Mucosa of rectum (tissue), 2 donors: ENCODE measurements at regions not wholly inside any gene's neighbourhood (a gene's known extent, or its start where the extent isn't known, plus 50 kb on each side); places are given as distances from the start of the nearest gene placed in this dataset.

Experiments used
- H3K27ac ChIP-seq, 2 donors: one replicate each; pipeline ENCODE4 v1.7.0; 2013; ENCODE audit warnings: inconsistent platforms in 2 of 2, low read depth in 2 of 2, low read length in 2 of 2
- H3K27me3 ChIP-seq, 2 donors: one replicate each; pipeline ENCODE4 v1.7.0; 2013; ENCODE audit warnings: low read length in 2 of 2; ENCODE audit not compliant: control insufficient read depth in 2 of 2, insufficient read depth in 2 of 2
- H3K36me3 ChIP-seq, 2 donors: one replicate each; pipeline ENCODE4 v1.7.0; 2013; ENCODE audit warnings: low read length in 2 of 2; ENCODE audit not compliant: control insufficient read depth in 2 of 2, insufficient read depth in 2 of 2
- H3K4me1 ChIP-seq, 2 donors: one replicate each; pipeline ENCODE4 v1.7.0; 2013; ENCODE audit warnings: low read length in 2 of 2, mild to moderate bottlenecking in 1 of 2; ENCODE audit not compliant: control insufficient read depth in 2 of 2, insufficient read depth in 2 of 2
- H3K4me3 ChIP-seq, 2 donors: one replicate each; pipeline ENCODE4 v1.7.0; 2013; ENCODE audit warnings: low read length in 2 of 2
- H3K9ac ChIP-seq, 2 donors: one replicate each; pipeline ENCODE4 v1.7.0; 2013; ENCODE audit warnings: low read length in 2 of 2, low read depth in 1 of 2, mild to moderate bottlenecking in 1 of 2
- H3K9me3 ChIP-seq, 2 donors: one replicate each; pipeline ENCODE4 v1.7.0; 2013; ENCODE audit warnings: low read length in 2 of 2; ENCODE audit not compliant: control insufficient read depth in 2 of 2
- donor health status: healthy.
- donor health status: Normal muscosa, but diverticular disease.

DNA sequence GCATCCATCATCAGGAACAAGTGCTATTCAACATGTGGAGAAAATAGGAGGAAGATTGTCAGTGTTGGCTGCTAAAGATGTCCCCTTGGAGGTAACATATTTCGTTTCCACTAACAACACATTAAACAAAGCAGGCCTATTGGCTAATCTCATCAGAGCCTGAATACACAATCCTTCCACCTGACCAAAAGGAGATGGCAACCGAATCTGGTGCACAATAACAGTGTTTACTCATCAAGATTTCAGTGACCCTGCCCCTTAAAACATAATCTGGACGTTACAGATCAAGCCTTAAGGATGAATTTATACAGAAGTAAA, 582.5 kb downstream of the EFNB2 start:
- H3K27me3 ChIP-seq: no peaks in the 10 kb centered on the region
- no peaks in the 10 kb centered on the region for H3K4me1 ChIP-seq
- H3K27ac ChIP-seq: no peak overlapping the region
- no peaks in the 10 kb centered on the region for H3K9me3 ChIP-seq
- H3K36me3 ChIP-seq: no peaks in the 10 kb centered on the region
- H3K9ac ChIP-seq: no peak overlapping the region
- H3K4me3 ChIP-seq: no peak overlapping the region

DNA sequence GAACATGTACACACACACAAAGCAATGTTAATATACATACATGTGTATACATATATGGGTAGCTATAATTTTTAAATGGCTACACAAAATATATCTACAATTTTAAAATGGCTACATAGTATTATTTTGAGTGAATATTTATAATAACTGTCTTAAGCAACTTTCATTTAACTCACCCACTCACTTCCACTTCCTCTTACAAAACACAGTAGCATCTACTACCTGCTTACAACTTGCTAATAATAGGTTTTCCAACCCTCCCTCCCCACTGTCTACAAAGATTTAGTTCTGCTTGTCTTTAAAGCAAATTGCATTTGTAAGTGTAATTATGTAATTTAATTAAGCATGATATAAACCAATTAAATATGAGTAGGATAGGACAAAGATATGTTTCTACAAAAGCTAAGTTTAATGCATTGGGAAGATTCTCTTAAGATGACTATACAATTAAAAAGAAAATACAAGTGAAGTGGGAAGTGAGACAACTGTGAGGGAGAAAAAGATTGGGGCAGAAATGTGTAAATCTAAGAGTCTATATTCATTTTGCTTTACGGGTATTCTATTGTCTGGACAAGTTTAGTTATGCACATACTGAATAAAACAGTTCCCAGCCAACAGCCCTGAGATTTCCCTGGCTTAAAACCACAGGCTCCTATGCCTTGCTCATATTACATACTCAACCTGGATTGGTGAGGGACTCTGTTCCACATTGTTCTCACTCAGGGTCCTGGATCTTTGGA, 583.1 kb downstream of the EFNB2 start:
- Histone ChIP-seq H3K4me3 (no peak overlapping the region), H3K9ac (no peak overlapping the region), H3K36me3 (no peaks in the 10 kb centered on the region), H3K27ac (no peak overlapping the region), H3K4me1 (no peaks in the 10 kb centered on the region), H3K9me3 (no peaks in the 10 kb centered on the region), H3K27me3 (no peaks in the 10 kb centered on the region)

- H3K9me3 ChIP-seq: no peaks in the 10 kb centered on the region
- H3K9ac ChIP-seq: no peak overlapping the region
- no peaks in the 10 kb centered on the region for H3K36me3 ChIP-seq
Observed at GRCh38 chr13:105948143-105948542, 587.3 kb downstream of the EFNB2 start.

GRCh38 chr13:105940882-105941281, 594.6 kb downstream of the EFNB2 start:
- no peak overlapping the region for H3K9ac ChIP-seq
- H3K27me3 ChIP-seq: no peaks in the 10 kb centered on the region
- H3K36me3 ChIP-seq: no peaks in the 10 kb centered on the region
- no peak overlapping the region for H3K4me3 ChIP-seq
- no peaks in the 10 kb centered on the region for H3K9me3 ChIP-seq
- no peaks in the 10 kb centered on the region for H3K4me1 ChIP-seq
- no peak overlapping the region for H3K27ac ChIP-seq

More at GRCh38 chr13:105948143-105948542, 587.3 kb downstream of the EFNB2 start:
- no peaks in the 10 kb centered on the region for H3K4me1 ChIP-seq
- H3K4me3 ChIP-seq: no peak overlapping the region
- no peaks in the 10 kb centered on the region for H3K27me3 ChIP-seq
- H3K27ac ChIP-seq: no peak overlapping the region

DNA sequence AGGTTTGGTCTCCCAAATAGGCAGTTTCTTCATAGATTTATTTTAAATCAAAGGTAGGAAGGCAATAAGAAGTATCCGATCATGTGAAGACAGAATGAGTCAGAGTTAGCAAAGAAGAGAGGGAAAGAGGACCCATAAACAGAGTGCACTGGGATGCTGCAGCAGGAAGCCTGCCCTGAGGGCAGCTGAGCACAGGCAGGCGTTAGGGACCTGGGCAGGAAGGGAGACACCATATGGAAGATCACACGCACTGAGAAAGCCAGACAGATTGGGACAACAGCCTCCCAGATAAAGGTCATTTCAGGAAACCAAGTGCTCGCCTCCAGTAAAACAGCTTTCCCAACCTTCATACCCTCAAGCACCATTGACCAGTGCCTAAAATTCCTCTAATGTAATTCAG, 598.0 kb downstream of the EFNB2 start:
- Histone ChIP-seq H3K4me1 (no peaks in the 10 kb centered on the region), H3K9me3 (no peaks in the 10 kb centered on the region), H3K27me3 (no peaks in the 10 kb centered on the region), H3K9ac (no peak overlapping the region), H3K4me3 (no peak overlapping the region), H3K27ac (no peak overlapping the region), H3K36me3 (no peaks in the 10 kb centered on the region)

GRCh38 chr13:105936816-105937215, 598.6 kb downstream of the EFNB2 start:
- no peak overlapping the region for H3K4me3 ChIP-seq
- H3K4me1 ChIP-seq: no peaks in the 10 kb centered on the region

GRCh38 chr13:105929505-105929904, 606.0 kb downstream of the EFNB2 start:
- H3K27ac ChIP-seq: no peak overlapping the region
- no peaks in the 10 kb centered on the region for H3K27me3 ChIP-seq
- no peaks in the 10 kb centered on the region for H3K9me3 ChIP-seq
- no peaks in the 10 kb centered on the region for H3K36me3 ChIP-seq
- no peak overlapping the region for H3K9ac ChIP-seq
- no peaks in the 10 kb centered on the region for H3K4me1 ChIP-seq
- no peak overlapping the region for H3K4me3 ChIP-seq

More at GRCh38 chr13:105936816-105937215, 598.6 kb downstream of the EFNB2 start:
- no peaks in the 10 kb centered on the region for H3K27me3 ChIP-seq
- no peaks in the 10 kb centered on the region for H3K9me3 ChIP-seq
- no peaks in the 10 kb centered on the region for H3K36me3 ChIP-seq
- H3K9ac ChIP-seq: no peak overlapping the region
- H3K27ac ChIP-seq: no peak overlapping the region

DNA sequence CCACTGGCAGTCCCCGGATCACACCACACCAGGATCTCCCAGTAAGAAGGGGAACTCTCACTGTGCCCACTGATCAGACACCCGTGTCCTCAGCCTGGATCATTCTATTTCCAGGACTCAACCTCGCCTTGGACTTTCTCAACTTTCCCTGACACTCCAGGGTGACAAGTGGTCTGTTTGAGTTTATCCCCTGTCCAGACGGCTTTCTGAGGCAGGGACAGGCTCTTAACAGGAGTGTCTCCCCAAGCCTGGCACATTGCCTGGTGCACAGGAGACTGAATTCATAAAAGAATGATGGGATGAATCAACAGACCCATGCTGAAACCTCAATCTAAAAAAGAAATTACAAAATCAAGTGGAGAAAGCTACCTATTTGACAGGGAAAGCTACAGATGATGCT, 606.6 kb downstream of the EFNB2 start:
- no peaks in the 10 kb centered on the region for H3K27me3 ChIP-seq
- no peak overlapping the region for H3K27ac ChIP-seq
- H3K4me1 ChIP-seq: no peaks in the 10 kb centered on the region
- no peak overlapping the region for H3K4me3 ChIP-seq
- H3K9ac ChIP-seq: no peak overlapping the region
- no peaks in the 10 kb centered on the region for H3K9me3 ChIP-seq
- H3K36me3 ChIP-seq: no peaks in the 10 kb centered on the region

- no peaks in the 10 kb centered on the region for H3K4me1 ChIP-seq
- H3K36me3 ChIP-seq: no peaks in the 10 kb centered on the region
- no peak overlapping the region for H3K27ac ChIP-seq
- no peaks in the 10 kb centered on the region for H3K27me3 ChIP-seq
- no peak overlapping the region for H3K9ac ChIP-seq
- H3K4me3 ChIP-seq: no peak overlapping the region
- no peaks in the 10 kb centered on the region for H3K9me3 ChIP-seq
Observed at GRCh38 chr13:105928048-105928447, 607.4 kb downstream of the EFNB2 start.

DNA sequence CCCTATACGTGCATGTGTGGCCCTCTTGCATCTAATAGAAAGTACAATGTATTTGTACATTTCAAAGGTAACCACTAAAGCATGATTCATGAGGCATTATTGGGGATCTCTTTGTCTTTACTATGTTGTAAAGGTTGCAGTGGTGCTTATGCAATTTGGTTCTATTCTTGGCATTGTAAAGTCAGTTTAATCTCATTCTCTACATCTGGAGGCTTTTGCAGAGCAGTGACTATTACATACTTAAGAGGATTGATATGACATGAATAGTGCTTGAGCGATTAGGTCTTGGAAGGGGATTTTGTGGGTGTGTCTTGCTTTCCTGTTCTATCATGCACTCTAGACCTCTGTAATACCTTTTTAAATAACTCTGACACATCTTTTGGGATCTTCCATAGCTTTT, 610.0 kb downstream of the EFNB2 start:
- Histone ChIP-seq H3K9ac (no peak overlapping the region), H3K4me3 (no peak overlapping the region), H3K36me3 (no peaks in the 10 kb centered on the region), H3K27ac (no peak overlapping the region), H3K9me3 (no peaks in the 10 kb centered on the region), H3K4me1 (peaks cover 6 to 16% of the 10 kb centered on the region in 2 donors), H3K27me3 (no peaks in the 10 kb centered on the region)

GRCh38 chr13:105921711-105922110, 613.8 kb downstream of the EFNB2 start:
- Histone ChIP-seq H3K9me3 (no peaks in the 10 kb centered on the region), H3K36me3 (no peaks in the 10 kb centered on the region), H3K9ac (no peak overlapping the region), H3K4me1 (peaks cover 18 to 35% of the 10 kb centered on the region in 2 donors), H3K27ac (peak overlapping the region; percentile 91 to 92), H3K4me3 (no peak overlapping the region), H3K27me3 (no peaks in the 10 kb centered on the region)
